T47D (cell line): ENCODE measurements at regions not wholly inside any gene's neighbourhood (a gene's known extent, or its start where the extent isn't known, plus 50 kb on each side); places are given as distances from the start of the nearest gene placed in this dataset.
"Not testable (repeated sequence)": the region's sequence is repeated elsewhere in the genome, so short reads cannot be mapped to it uniquely, and the experiment has no call there.

Experiments
- DNase-seq, 2 experiments: peaks; one replicate each; pipeline versions ENCODE4 v3.0.0 to v3.0.0-alpha.2; 2011 to 2012; ENCODE audit warnings: low read depth in 1 of 2, low spot score in 1 of 2
- JUND ChIP-seq: IDR thresholded peaks from 2 replicates; pipeline ENCODE4 v1.6.1; 2012; ENCODE audit warnings: low read depth
- in situ Hi-C: cut with HindIII; loops from 2 replicates; pipeline ENCODE4 v1.10.0; 2016; ENCODE audit warnings: low sequenced_read_pairs, low pct_unique_long_range_greater_than_20kb

- DNase-seq: no peak
- TF ChIP-seq JUND: no peak
- in situ Hi-C loops: no loop called here
These were observed 905.1 kb upstream of the NXPH2 start for GRCh38 chr2:139685090-139685983.

- in situ Hi-C loops: no loop called here
- DNase-seq: no peak
- no peak for TF ChIP-seq JUND
These were observed 904.2 kb upstream of the NXPH2 start for GRCh38 chr2:139684286-139684860.

GRCh38 chr2:139674577-139674976, 894.4 kb upstream of the NXPH2 start:
- no peak for TF ChIP-seq JUND
- DNase-seq: no peak
- in situ Hi-C loops: no loop called here

GRCh38 chr2:139673447-139673846, 893.3 kb upstream of the NXPH2 start:
- in situ Hi-C loops, DNase-seq: not testable (repeated sequence)

- TF ChIP-seq JUND: no peak
- in situ Hi-C loops: no loop called here
- no peak for DNase-seq
These were observed 889.5 kb upstream of the NXPH2 start for GRCh38 chr2:139669675-139670074.

GRCh38 chr2:139652385-139652784, 872.2 kb upstream of the NXPH2 start:
- DNase-seq: no peak
- in situ Hi-C loops: no loop called here

GRCh38 chr2:139645617-139646016, 865.4 kb upstream of the NXPH2 start:
- TF ChIP-seq JUND: no peak
- in situ Hi-C loops: no loop called here
- DNase-seq: no peak

More at GRCh38 chr2:139652385-139652784, 872.2 kb upstream of the NXPH2 start:
- no peak for TF ChIP-seq JUND

- no peak for DNase-seq
- no peak for TF ChIP-seq JUND
- in situ Hi-C loops: no loop called here
These were observed 862.9 kb upstream of the NXPH2 start for GRCh38 chr2:139643139-139643538.

GRCh38 chr2:139631966-139632365, 851.8 kb upstream of the NXPH2 start:
- no peak for DNase-seq
- in situ Hi-C loops: no loop called here
- no peak for TF ChIP-seq JUND

- in situ Hi-C loops: no loop called here
- no peak for TF ChIP-seq JUND
- DNase-seq: no peak
These were observed 848.7 kb upstream of the NXPH2 start for GRCh38 chr2:139628931-139629330.

GRCh38 chr2:139626128-139626527, 845.9 kb upstream of the NXPH2 start:
- in situ Hi-C loops: no loop called here
- no peak for TF ChIP-seq JUND

GRCh38 chr2:139622691-139623090, 842.5 kb upstream of the NXPH2 start:
- no peak for TF ChIP-seq JUND
- in situ Hi-C loops: no loop called here
- no peak for DNase-seq

More at GRCh38 chr2:139626128-139626527, 845.9 kb upstream of the NXPH2 start:
- no peak for DNase-seq

GRCh38 chr2:139617747-139618146, 837.6 kb upstream of the NXPH2 start:
- DNase-seq: no peak
- in situ Hi-C loops: no loop called here
- no peak for TF ChIP-seq JUND
